ENCODE measurements at regions not wholly inside any gene's neighbourhood (a gene's known extent, or its start where the extent isn't known, plus 50 kb on each side); places are given as distances from the start of the nearest gene placed in this dataset.

DNA sequence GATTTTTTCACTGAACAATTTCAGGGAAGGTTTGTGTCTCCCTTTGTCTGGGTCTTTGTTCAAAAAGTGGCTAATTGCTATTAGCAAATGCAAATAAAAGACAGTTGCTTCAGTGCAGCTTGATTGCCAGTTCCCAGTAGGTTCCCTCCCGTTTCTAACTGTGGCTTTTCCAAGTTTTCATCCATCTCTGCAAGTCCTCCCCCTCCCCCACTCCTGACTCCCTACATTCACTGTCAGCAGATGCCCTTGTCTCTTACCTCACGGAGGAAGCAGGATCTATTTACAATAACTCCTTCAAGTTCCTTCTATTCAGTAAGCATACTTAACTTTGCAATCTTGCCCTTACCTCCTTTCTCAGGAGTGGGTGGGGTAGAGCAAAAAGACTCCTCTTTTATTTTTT is 55.4 kb upstream of the SCEL start:
- no peak for DNase-seq

DNA sequence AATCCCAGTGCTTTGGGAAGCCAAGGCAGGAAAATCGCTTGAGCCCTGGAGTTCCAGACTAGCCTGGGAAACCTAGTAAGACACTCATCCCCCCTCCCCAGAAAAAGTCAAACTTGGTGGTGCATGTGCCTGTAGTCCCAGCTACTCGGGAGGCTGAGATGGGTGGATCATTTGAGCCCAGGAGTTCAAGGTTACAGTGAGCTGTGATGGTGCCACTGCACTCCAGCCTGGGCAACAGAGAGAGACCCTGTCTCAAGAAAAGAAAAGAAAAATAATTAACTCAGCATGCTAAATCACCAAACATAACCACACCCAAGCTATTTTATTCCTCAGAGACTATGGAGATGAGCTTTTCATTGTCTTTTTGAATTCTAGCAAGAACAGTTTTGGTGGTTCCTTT is 56.2 kb upstream of the SCEL start:
- DNase-seq: no peak

DNA sequence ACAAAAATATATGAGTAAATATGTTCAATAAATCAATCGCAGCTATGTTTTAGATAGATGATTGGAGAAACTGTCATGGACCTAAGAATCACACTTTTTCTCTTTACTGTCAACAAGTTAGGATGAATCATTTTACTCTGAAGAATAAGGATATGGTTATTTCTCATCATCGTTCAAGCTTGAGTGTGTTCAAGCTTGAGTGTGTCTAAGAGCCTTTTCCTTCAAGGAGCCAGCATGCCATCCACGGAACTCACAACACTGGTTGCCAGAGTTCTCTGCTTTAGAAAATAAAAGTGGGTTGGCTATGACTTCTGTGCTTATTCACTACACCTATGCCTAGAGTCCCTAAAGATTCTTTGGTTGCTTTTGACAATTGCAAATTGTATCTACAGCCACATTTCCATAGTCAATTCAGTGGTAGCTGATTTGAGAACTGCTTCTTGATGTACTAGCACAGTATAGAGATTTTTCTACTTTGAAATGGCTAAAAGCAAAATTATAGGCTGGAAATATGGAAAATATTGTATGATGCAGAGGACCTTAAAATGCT is 58.1 kb upstream of the SCEL start:
- DNase-seq: no peak

DNA sequence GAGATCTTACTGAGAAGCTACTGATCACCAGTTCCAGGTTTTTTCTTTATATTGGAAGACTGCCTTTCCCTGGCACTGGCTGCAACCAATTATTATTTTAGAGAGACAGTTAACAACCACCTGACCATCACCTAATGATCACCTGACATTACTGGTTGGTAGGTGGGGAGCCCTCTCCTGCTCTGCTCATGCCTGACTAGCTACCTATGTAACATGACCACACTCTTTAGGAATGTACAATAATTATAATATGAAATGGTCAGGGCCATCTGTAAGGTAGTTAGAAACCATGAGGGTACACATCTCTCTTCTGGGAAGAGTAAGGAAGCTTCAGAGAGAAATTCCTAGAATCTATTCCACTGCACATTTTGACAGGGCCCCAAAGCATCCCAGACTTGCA is 59.0 kb upstream of the SCEL start:
- no peak for DNase-seq

DNA sequence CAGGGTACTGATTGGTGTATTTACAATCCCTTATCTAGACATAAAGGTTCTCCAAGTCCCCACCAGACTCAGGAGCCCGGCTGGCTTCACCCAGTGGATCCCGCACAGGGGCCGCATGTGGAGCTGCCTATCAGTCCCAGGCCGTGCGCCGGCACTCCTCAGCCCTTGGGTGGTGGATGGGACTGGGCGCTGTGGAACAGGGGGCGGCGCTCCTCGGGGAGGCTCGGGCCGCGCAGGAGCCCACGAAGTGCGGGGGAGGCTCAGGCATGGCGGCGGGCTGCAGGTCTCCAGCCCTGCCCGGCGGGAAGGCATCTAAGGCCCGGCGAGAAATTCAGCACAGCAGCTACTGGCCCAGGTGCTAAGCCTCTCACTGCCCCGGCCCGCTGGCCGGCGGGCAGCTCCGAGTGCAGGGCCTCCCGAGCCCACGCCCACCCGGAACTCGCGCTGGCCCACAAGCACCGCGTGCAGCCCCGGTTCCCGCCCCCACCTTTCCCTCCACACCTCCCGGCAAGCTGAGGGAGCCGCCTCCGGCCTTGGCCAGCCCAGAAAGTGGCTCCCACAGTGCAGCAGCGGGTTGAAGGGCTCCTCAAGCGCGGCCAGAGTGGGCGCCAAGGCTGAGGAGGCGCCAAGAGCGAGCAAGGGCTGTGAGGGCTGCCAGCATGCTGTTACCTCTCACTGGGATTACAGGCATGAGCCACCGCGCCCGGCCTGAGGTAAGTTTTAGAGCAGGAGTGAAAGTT is 60.0 kb upstream of the SCEL start:
- no peak for DNase-seq

DNA sequence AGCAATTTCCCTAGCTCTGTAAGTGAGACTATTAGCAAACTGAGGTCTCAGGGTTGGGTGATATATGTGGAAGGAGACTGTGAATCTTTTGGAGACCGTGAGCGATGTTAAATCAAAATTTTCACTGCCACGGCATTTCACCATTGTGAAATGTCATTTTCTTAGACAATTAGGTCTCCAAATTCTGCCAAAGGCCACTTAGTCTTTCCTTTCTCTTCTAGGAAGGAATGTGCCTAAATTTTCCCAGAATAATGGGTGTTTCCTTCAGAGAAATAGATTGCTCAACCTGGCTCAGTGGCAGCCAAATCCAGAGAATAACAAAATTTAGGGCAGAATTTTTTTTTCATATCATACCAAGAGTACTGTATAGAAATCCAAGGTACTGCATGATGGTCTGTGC is 64.5 kb upstream of the SCEL start:
- DNase-seq: no peak

DNA sequence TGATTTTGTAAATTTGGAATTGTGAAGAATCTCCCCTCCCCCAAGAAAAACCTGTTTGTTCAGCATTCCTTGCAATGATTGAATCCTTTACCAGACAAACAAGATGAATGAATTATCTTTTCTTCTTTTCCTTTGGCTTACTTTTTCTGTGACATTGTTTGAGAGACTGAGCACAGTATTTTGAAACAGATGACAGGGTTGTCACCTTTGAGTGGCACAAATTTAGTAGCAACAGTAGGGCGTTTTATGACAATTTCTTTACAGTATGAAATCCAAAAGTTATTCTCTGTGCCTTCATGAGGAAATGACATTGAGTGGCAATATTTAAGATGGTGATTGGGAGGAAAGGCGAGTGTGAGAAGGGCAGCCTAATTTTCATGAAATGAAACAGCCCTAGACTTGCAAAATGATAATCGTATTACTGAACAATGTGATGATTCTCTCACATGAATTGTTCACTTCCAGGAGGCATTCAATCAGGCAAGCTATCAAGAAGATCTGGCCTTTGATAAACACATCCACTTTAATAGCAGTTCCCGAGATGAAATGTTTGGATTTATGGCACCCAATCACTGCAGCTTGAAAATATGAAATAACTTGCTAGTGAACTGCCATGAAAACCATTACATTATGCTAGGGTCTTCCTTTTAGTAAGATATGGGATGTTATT is 68.6 kb upstream of the SCEL start:
- no peak for DNase-seq

DNA sequence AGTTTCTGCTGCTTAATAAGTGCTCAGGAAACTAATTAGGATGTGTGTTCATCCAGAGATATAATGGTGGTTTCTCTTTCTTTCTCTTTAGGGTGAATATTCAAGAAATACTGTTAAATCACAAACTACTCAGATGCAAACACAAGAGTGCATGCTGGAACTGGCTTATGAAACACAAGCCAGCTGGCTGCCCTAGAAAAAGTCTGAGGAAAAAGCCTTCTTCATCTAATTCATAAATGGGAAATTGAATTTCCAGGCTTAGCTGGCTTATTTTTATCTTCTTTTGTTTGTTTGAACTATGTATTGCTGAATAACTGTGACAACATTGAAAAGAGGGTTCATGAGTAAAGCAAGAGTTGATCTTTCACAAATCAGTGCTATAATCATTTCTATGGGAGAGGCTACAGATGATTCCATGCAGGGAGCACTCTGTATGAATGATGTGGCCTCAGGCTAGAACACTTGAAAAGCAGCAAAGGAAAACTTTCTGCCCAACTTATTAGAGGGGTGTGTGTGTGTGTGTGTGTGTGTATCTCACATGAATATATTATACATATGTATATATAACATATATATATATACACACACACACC is 69.8 kb upstream of the SCEL start:
- no peak for DNase-seq

DNA sequence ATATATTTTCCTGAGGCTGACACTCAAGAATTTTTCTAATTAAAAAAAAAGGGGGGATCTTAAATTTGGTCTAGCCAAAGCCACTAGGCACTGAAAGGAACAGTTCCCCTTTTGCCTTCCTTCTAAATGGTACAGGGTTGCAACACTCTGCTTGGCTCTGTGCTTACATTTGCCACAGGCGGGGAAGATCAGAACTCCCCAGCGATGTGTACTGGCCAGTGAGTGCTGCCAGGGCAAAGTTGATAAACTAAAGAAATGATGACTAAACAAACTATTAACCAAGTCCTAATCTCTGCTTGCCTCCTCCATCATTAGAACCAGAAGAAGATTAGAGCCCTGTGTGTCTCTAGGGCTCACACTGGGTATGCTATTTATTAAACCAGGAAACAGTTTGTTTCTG is 75.3 kb upstream of the SCEL start:
- DNase-seq: no peak

DNA sequence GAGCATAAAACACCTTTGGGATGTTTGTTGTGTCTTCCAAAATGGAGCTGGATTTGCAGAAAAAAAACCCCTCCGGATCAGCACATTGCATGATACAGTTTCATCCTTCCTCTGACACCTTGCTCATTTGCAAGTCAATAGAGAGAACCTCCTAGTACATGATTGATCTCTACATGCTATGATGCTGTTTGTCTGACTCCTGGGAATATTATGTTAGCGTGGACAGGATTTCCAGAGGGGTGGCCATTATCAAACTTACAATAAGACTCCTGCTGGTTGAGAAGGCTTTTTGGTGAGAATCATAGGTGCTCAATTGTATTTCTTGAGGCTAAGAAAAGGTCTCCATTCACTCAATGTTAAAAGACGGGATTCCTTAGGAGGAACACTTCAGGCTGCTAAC is 75.9 kb upstream of the SCEL start:
- DNase-seq: no peak

DNA sequence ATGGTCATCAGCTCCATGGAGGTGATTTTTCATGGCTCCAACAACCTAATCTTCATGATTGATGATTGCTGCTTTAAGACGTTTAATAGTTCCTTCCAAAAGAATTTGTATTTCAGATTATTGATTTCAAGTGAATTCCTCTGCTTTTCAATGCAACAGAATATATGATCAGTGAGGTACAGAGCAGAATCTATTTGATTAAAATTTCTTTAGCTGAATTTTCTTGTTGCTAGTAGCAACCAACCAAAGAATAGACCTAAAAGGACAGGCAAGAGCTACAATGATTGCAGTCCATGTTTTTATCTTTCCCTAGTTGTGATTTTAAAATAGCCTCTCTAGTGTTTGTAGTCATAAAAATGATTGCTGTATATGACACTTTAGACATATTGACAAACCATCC is 76.8 kb upstream of the SCEL start:
- no peak for DNase-seq

DNA sequence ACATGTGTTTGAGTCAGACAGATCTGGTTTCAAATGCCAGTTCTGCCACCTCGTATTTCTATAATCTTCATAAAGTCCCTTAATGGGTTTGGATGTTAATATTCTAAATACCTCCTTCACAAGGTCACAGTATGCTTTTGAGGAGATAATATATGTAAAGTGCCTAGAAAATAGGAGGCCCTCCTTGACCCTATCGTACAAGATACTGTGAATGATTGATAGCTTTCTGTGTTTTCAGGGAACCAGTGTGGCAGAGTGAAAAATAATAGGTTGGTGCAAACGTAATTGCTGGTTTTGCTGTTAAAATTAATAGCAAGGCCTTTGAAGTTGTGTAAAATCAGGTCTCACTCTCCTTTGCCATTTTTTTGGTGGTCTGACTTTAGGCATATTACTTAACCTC is 77.5 kb upstream of the SCEL start:
- DNase-seq: no peak

DNA sequence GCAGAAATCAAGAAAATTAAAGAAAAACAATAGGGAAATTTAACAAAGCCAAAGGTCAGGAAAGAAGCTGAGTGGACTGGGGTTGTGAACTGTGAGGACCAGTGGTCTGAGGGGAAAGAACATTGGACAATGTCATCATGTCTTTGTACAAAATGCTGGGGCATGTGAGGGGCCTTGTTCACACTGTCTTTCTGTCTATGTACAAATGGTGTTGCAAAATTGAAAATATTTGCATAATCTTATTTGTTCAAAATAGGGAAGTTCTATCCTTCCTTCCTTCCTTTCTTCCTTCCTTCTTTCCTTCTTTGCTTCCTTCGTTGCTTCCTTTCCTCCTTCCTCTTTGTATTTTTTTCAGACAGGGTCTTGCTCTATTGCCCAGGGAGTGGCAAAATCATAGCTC is 79.2 kb upstream of the SCEL start:
- DNase-seq: no peak

DNA sequence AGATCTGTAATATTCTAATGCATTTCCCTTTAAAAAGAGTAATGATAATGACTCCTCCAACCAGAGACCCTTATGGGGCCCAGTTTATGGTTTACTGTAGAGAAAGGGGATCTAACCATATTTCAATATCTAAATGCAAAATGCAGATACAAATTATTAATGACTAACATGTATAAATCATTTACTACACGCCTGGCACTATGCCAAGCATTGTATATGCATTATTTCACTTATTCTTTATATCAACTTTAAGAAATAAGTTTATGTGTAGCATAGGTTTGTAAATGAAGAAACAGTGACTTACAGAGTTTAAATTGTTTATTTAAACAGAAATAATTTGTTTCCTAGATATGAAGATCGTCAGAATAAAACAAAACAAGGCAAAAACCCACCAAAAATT is 86.2 kb upstream of the SCEL start:
- no peak for DNase-seq

DNA sequence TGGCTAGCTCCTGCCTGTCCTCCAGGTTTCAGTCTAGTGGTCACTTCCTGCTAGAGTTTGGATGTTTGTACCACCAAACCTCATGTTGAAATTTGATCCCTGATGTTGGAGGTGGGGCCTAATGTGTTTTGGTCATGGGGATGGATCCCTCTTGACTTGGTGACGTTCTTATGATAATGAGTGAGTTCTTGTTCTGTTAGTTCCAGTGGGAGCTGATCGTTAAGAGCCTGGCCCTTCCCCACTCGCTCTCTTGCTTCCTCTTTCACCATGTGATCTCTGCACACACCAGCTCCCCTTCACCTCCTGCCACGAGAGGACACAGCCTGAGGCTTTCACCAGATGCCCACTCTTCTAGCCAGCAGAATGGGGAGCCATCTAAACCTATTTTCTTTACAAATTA is 86.8 kb upstream of the SCEL start:
- peak; percentile 25 for DNase-seq

DNA sequence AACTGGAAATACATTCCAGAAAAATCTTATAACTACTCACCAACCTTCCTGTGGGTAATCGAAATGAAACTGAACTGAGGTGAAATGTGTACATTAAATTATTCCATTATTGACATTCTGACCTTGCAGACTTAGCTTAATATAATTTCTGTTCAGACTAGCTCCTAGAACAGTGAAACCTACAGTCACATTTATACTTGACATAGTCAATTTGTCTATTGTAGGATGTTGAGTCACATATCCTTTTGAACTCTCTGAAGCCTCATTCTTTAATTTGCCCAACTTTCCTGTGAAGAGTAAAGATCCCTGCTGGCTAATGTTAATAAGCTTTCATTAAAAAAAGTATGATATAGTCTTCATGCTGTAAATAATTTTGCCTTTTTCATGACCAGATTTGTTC is 92.0 kb upstream of the SCEL start:
- no peak for DNase-seq

DNA sequence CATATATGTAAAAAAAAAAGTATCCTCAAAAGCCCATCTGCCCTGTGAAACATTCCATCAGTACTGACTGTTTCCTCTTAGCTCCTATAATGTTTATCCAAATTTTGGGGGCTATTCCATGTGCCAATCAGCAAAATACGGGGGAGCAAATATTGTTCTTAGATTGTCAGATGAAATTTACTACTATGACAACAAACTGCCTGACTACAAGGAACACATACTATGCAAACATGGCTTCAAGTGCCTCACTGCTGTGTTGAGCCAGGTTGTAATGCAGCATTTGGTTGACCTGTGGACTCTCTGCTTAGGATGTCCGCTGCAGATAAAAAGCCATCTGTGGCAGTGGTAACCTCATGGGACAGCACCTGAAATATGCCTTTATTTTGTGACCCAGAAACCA is 98.2 kb upstream of the SCEL start:
- peak; percentile 6 for DNase-seq

DNA sequence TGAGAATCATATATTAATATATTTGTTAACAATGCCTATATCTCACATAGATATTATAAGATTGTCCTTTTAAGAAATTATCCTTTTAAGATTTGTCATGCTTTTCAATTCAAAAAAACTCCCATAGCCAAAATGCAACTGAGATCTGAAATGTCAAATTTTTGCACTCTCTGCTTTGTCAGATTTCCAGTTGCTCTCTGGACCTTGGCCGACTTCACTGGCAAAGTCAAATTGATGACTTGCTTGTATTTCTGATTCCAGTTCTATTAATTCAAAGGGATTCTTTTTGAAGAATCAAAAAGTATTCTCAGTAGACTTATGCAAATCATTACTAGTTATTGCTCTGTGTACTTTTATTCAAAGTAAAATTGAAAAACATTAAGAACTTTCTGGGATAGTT is 101.2 kb upstream of the SCEL start:
- DNase-seq: no peak

DNA sequence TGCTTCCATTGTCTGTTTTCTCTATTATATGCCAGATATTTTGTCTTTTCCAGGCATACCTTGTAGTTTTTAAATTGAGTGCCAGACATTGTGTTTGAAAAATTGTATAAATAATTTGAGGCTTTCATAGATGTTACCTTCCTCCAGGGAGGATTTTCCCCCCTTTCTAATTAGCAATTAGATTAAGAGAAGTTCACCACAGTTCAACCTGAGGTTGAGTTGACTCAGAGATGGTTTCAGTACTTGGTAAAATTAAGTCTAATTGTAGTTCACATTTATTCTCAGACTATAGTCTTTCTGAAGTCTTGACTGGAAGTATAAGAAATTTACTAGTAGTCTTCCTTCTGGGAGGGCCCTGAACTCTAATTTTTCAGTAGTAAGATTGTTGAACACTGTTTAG is 104.1 kb upstream of the SCEL start:
- DNase-seq: no peak

DNA sequence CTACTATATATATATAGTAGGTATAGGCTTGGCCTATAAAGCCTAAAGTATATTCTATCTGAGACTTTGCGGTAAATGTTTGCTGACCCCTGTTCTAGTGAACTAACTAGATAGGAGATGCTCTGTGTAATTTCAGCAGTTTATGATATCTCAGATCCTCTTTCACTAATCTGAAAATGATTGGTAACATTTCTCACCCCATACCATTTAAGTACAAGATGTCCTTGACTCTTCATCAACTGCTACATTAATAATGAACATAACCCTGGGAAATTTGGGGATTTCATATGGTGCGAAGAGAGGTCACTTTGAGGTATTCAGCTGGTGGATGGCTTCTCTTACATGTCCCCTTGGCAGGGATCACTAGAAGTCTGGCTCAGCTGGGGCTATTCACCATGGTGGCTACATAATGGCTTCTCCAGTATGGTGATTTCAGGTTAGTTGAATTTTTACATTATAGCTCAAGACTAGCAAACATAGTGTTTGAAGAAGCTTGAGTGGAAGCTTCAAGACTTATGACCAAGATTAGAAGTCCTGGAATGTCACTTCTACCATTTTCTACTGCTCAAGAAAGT is 103.6 kb upstream of the MYCBP2 start:
- DNase-seq: no peak

DNA sequence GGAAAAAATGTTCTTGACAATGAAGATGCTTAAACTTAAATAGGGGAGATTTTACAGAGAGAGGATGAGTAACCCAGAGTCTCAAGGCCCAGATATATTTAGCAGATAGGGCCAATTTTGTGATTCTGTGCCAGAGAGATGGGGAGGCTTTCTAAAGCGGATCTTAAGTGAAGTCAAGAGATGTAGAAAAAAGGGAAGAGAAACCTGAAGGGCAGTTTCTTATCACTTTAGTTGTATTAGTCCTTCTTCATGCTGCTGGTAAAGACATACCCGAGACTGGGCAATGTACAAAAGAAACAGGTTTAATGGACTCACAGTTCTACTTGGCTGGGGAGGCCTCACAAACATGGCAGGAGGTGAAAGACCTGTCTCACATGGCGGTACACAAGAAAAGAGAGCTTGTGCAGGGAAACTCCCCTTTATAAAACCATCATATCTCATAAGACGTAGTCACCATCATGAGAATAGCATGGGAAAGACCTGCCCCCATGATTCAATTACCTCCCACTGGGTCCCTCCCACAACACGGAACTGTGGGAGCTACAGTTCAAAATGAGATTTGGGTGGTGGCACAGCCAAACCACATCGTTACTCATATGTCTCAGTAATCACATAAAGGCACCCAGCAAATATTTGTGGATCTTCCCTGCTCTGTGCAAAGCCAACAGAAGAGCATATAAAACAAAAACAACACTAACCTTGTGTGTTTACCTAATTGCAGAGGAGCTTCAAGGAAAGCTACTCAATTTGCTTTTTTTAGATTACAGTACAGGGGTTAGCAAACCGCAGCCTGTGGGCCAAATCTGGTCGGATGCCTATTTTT is 102.6 kb upstream of the MYCBP2 start:
- DNase-seq: peak; percentile 51

DNA sequence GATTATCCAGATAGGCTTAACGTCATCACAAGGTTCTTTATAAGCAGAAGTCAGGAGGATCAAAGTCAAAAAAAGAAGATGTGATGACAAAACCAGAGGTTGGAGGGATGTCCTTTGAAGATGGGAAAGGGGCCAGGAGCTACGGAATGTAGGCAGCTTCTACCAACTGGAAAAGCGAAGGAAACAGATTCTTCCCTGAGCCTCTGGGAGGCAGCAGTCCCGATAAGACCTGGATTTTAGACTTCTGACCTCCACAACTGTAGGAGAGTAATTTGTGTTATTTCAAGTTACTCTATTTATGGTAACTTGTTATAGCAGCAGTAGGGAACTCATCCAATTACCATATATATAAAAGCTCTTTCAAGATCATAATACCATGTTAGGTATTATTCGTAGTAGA is 98.8 kb upstream of the MYCBP2 start:
- no peak for DNase-seq

DNA sequence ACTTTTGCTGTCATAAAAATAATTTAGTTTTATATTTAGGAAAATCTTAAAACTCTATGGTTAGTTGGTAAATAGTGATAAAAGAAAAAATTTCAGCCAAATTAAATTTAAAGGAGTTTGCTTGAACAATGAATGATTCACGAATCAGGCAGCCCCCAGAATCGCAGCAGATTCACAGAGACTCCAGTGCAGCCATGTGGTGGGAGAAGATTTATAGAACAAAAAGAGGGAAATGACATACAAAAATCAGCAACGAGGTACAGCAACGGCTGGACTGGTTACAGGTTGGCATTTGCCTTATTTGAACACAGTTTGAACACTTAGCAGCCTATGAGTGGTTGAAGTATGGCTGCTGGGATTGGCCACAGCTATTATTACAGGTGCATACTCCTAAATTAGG is 96.4 kb upstream of the MYCBP2 start:
- no peak for DNase-seq
